OCI-LY1 (cell line): ENCODE measurements at regions not wholly inside any gene's neighbourhood (a gene's known extent, or its start where the extent isn't known, plus 50 kb on each side); places are given as distances from the start of the nearest gene placed in this dataset.

ENCODE experiments used
- EZH2 ChIP-seq: fragments of 200-600 bp; sonication (generic), shearing (Covaris generic); IDR thresholded peaks from 2 replicates; pipeline ENCODE4 v1.8.0; 2017; ENCODE audit warnings: borderline replicate concordance, mixed run types, mild to moderate bottlenecking, antibody characterized with exemption, low read length, moderate library complexity, mixed read lengths
- TF ChIP-seq, protein P1 (sequence below): fragments of 200-600 bp; sonication (generic), shearing (Covaris generic); IDR thresholded peaks from 2 replicates; pipeline ENCODE4 v1.5.1; 2017; ENCODE audit warnings: mild to moderate bottlenecking, antibody characterized with exemption, low read length, moderate library complexity, mixed read lengths

- TF ChIP-seq, protein P1, sequence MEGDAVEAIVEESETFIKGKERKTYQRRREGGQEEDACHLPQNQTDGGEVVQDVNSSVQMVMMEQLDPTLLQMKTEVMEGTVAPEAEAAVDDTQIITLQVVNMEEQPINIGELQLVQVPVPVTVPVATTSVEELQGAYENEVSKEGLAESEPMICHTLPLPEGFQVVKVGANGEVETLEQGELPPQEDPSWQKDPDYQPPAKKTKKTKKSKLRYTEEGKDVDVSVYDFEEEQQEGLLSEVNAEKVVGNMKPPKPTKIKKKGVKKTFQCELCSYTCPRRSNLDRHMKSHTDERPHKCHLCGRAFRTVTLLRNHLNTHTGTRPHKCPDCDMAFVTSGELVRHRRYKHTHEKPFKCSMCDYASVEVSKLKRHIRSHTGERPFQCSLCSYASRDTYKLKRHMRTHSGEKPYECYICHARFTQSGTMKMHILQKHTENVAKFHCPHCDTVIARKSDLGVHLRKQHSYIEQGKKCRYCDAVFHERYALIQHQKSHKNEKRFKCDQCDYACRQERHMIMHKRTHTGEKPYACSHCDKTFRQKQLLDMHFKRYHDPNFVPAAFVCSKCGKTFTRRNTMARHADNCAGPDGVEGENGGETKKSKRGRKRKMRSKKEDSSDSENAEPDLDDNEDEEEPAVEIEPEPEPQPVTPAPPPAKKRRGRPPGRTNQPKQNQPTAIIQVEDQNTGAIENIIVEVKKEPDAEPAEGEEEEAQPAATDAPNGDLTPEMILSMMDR, result no peak
- TF ChIP-seq EZH2, result no peak
These were observed 173.5 kb upstream of the ETV3 start for GRCh38 chr1:157311730-157312081.
